ENCODE measurements at regions not wholly inside any gene's neighbourhood (a gene's known extent, or its start where the extent isn't known, plus 50 kb on each side); places are given as distances from the start of the nearest gene placed in this dataset.
"Not testable (repeated sequence)": the region's sequence is repeated elsewhere in the genome, so short reads cannot be mapped to it uniquely, and the experiment has no call there.

GRCh38 chr10:23918839-23919238 lies 290.1 kb upstream of the KIAA1217 start:
- in situ Hi-C loops (cut with HindIII; ENCODE audit: low pct_unique_long_range_greater_than_20kb, low sequenced_read_pairs): no loop called here
- intact Hi-C loops (cut with micrococcal nuclease; ENCODE audit: unreplicated experiment): no loop called here
- H3K4me1 ChIP-seq (ENCODE audit: control insufficient read depth, insufficient read depth, low read length): no peaks in the 10 kb centered on the region
- CTCF ChIA-PET: no interaction called here
- H3K4me3 ChIP-seq (ENCODE audit: low read depth in 2 of 2, low read length in 2 of 2): no peak overlapping the region
- H3K27me3 ChIP-seq (ENCODE audit: control insufficient read depth, insufficient read depth, low read length): no peaks in the 10 kb centered on the region
- no peaks in the 10 kb centered on the region for H3K36me3 ChIP-seq (ENCODE audit: control insufficient read depth, insufficient read depth, low read length)
- no peak for ATAC-seq
- H3K27ac ChIP-seq (ENCODE audit: low read length): no peak overlapping the region
- no peaks in the 10 kb centered on the region for H3K9me3 ChIP-seq (ENCODE audit: control insufficient read depth, insufficient read depth, low read depth, low read length)
- no TSS peak for BruUV-seq (replicated peaks)
- TF ChIP-seq CTCF (IDR thresholded peaks at IDR 0.05) (no peak), SIN3A (IDR thresholded peaks at IDR 0.05; ENCODE audit: borderline replicate concordance, insufficient read depth, low read depth, low read length) (no peak), POLR2AphosphoS5 (IDR thresholded peaks at IDR 0.05; ENCODE audit: low read depth, low read length) (no peak)
- POLR2A ChIA-PET: no interaction called here
- DNase-seq (ENCODE audit: low read depth, low spot score): no peak

DNA sequence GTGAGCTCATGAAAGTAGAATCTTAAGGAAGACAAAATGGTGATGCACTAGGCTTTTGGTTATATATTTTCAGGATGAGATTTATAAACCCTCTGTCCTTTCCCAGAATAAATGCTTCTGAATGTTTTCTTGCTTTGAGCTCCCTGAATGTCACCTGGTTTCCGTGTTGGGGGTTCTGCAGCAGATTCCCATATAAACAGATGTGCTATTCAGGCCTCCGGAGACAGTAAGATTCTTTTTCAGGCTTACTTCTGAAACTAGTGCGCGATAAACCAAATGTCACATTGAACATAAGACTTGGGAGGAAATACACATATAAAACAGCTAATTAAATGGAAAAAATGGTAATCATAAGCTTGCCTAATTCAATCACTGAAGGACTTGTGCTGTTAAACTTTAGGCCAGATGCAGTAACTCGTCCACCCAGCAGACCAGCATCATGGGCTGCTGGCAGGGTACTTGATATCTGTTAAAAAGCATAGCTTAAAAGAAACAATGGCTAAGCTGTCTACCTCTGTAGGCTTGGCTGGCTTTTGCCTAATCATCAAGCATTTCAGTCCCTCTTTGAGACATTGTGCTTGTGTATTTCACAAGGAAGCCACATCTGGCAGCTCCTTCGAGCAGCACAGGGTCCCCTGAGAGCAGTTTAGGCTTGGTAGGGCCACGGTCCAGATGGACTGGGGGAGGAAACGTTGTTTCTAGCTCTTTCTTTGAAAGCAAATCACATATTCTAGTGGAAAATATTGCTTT lies 281.2 kb upstream of the KIAA1217 start:
- no TSS peak for BruUV-seq (replicated peaks)
- TF ChIP-seq CTCF (IDR thresholded peaks at IDR 0.05): no peak
- no peak for TF ChIP-seq TCF7L2 (IDR thresholded peaks at IDR 0.05; ENCODE audit: low read depth, low read length)
- TF ChIP-seq SIN3A (IDR thresholded peaks at IDR 0.05; ENCODE audit: borderline replicate concordance, insufficient read depth, low read depth, low read length): no peak
- TF ChIP-seq POLR2AphosphoS5 (IDR thresholded peaks at IDR 0.05; ENCODE audit: low read depth, low read length): no peak
- TF ChIP-seq, protein P1, sequence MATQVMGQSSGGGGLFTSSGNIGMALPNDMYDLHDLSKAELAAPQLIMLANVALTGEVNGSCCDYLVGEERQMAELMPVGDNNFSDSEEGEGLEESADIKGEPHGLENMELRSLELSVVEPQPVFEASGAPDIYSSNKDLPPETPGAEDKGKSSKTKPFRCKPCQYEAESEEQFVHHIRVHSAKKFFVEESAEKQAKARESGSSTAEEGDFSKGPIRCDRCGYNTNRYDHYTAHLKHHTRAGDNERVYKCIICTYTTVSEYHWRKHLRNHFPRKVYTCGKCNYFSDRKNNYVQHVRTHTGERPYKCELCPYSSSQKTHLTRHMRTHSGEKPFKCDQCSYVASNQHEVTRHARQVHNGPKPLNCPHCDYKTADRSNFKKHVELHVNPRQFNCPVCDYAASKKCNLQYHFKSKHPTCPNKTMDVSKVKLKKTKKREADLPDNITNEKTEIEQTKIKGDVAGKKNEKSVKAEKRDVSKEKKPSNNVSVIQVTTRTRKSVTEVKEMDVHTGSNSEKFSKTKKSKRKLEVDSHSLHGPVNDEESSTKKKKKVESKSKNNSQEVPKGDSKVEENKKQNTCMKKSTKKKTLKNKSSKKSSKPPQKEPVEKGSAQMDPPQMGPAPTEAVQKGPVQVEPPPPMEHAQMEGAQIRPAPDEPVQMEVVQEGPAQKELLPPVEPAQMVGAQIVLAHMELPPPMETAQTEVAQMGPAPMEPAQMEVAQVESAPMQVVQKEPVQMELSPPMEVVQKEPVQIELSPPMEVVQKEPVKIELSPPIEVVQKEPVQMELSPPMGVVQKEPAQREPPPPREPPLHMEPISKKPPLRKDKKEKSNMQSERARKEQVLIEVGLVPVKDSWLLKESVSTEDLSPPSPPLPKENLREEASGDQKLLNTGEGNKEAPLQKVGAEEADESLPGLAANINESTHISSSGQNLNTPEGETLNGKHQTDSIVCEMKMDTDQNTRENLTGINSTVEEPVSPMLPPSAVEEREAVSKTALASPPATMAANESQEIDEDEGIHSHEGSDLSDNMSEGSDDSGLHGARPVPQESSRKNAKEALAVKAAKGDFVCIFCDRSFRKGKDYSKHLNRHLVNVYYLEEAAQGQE (IDR thresholded peaks at IDR 0.05; ENCODE audit: insufficient read depth in 1 of 2, low read depth in 2 of 2, low read length in 1 of 2): no peak
- no peak overlapping the region for H3K27ac ChIP-seq (ENCODE audit: low read length)
- H3K36me3 ChIP-seq (ENCODE audit: control insufficient read depth, insufficient read depth, low read length): no peaks in the 10 kb centered on the region
- H3K4me3 ChIP-seq (ENCODE audit: low read depth in 2 of 2, low read length in 2 of 2): no peak overlapping the region
- in situ Hi-C loops (cut with HindIII; ENCODE audit: low pct_unique_long_range_greater_than_20kb, low sequenced_read_pairs): no loop called here
- CTCF ChIA-PET: no interaction called here
- ATAC-seq (no peak), DNase-seq (ENCODE audit: low read depth, low spot score) (no peak)
- H3K27me3 ChIP-seq (ENCODE audit: control insufficient read depth, insufficient read depth, low read length): no peaks in the 10 kb centered on the region
- POLR2A ChIA-PET: no interaction called here
- H3K4me1 ChIP-seq (ENCODE audit: control insufficient read depth, insufficient read depth, low read length): no peaks in the 10 kb centered on the region
- H3K9me3 ChIP-seq (ENCODE audit: control insufficient read depth, insufficient read depth, low read depth, low read length): no peaks in the 10 kb centered on the region
- intact Hi-C loops (cut with micrococcal nuclease; ENCODE audit: unreplicated experiment): no loop called here

DNA sequence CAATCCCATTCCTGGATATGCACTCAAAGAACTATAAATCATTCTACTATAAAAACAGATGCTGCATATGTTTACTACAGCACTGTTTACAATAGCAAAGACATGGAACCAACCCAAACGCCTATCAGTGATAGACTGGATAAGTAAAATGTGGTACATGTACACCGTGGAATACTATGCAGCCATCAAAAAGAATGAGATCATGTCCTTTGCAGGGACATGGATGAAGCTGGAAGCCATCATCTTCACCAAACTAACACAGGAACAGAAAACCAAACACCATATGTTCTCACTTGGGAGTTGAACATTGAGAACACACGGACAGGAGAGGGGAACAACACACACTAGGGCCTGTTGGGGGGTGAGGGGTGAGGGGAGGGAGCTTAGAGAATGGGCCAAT lies 274.9 kb upstream of the KIAA1217 start:
- DNase-seq (ENCODE audit: low read depth, low spot score); H3K4me3 ChIP-seq (ENCODE audit: low read depth in 2 of 2, low read length in 2 of 2); BruUV-seq (replicated peaks); H3K36me3 ChIP-seq (ENCODE audit: control insufficient read depth, insufficient read depth, low read length); in situ Hi-C loops (cut with HindIII; ENCODE audit: low pct_unique_long_range_greater_than_20kb, low sequenced_read_pairs); H3K4me1 ChIP-seq (ENCODE audit: control insufficient read depth, insufficient read depth, low read length); H3K9me3 ChIP-seq (ENCODE audit: control insufficient read depth, insufficient read depth, low read depth, low read length); intact Hi-C loops (cut with micrococcal nuclease; ENCODE audit: unreplicated experiment); ATAC-seq; CTCF ChIA-PET; H3K27me3 ChIP-seq (ENCODE audit: control insufficient read depth, insufficient read depth, low read length); POLR2A ChIA-PET; H3K27ac ChIP-seq (ENCODE audit: low read length): not testable (repeated sequence)
